Fibroblast of skin of right biceps (primary cell): ENCODE measurements at regions not wholly inside any gene's neighbourhood (a gene's known extent, or its start where the extent isn't known, plus 50 kb on each side); places are given as distances from the start of the nearest gene placed in this dataset.

Source experiments
- DNase-seq: peaks from one replicate; pipeline ENCODE4 v3.0.0-alpha.2; 2013

DNA sequence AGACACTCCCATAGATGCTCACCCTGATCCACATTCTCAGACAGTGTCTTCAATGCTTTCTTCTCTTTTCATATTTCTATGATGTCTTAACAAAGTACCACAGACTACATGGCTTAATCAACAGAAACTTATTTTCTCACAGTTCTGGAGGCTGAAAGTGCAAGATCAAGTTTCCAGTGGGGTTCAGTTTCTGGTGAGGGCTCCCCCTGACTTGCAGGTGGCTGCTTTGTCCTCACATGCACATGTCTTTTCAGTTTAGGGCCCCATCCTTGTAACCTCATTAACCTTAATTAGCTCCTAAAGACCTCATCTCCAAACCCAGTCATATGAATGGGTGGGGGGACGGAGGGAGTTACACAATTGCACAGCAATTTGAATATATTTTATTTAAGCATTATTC is 335.8 kb downstream of the AASDHPPT start:
- DNase-seq: no peak

DNA sequence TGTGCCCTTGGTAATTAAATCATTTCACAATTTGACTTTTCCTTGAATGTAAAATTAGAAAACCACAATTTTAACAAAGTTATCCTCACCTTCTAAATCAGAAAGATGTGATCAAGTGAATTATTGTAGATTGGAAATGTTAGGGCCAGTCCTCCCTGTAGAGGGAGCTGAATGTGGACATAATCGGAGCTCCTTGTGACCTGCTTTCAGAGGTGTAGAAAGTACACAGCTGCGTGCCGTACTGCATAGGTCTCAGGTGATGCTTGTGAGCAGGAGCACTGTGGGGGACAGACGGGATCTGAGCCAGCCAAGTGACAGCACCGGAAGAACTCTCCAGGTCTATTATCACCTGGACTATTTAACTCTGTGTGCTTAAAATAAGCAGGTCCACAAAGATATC is 338.0 kb downstream of the AASDHPPT start:
- DNase-seq: no peak

- DNase-seq: no peak
Observed at GRCh38 chr11:106418791-106419190, 341.3 kb downstream of the AASDHPPT start.

DNA sequence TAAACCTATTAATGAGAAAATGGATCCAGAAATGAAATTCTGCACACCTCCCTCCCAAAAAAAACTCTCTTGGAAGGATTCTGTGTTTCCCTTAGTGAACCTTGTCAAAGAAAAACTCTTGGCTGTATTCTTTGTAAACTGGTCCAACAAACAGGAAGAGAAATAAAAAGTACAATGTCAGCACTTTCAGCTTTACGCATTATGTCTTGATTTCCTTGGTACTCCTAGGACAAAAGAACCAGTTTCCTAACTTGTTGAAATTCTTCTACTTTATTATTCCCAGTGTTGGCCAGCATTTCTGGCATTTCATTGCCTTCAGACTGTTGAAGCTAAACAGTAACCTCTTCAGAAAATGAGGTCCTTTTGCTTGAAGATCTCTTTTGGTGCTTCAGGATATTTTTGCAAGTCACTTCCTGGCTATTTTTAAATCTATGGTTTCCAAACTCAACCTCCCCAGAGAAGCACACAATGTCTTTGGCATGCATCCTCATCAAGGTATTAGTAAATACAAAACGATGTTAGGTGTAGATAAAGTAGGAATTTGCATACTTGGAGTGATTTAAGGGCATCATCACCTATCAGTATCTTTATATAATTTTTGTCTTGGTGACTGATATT is 342.7 kb downstream of the AASDHPPT start:
- no peak for DNase-seq

DNA sequence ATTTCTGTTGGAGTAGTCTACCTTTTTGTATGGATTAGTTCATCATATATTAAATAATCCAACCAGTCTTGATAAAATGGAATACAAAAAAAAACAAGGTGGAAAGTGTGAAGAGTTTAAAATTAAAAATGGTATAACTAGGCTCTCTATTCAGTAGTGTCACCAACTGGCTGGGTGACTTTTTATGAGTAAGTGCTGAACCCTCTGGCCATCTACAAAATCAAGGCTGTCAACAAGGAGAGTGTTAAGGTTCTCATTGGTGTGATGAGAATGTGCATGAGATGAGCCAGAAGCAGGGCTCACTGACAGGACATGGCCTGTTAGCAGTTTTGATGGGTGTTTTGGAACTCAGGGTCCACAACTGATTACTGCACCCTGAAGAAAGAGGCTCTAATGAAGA is 343.2 kb downstream of the AASDHPPT start:
- no peak for DNase-seq

DNA sequence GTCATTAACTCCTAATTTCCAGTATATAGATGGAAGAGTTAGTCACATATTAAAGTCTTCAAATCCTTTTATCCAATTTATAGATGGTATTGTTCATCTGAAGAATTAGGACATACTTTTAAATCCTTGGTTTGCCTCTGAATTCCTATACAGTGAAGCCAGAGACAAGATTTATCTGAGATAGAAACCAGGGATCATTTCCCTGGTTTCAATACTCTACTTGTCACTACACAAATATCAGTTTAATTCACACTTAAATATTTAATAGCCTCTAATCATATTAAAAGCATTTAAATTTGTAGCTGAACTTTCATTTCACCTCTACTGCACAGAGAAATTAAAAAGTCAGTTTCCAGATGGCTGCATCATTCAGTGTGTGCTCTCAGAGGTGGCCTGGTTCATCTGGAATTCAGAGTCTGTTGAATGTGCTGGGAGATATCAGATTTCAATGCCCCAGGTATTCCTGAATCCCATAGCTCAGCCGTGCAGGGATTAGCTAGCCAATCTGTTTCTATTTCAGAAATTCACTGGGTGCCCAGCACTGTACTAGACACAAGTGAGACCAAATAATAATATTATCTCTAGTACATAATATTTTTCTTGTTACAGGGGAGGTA is 344.3 kb downstream of the AASDHPPT start:
- DNase-seq: peak; percentile 47

DNA sequence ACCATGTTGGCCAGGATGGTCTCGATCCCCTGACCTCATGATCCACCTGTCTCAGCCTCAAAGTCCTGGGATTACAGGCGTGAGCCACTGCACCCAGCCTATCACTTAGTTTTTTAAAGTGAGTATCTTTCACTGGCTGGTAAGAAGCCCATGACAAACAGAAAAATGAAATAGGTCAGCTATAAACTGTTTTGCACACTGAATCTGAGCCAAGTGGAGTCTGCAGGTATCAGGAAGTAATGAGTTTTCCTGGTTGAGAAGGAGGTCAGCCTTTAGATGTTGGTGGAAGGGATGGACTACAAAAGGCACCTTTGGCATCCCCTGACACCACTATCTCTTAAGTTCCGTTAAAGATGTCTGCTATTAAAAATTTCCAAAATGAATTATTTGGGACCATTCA is 345.1 kb downstream of the AASDHPPT start:
- no peak for DNase-seq

DNA sequence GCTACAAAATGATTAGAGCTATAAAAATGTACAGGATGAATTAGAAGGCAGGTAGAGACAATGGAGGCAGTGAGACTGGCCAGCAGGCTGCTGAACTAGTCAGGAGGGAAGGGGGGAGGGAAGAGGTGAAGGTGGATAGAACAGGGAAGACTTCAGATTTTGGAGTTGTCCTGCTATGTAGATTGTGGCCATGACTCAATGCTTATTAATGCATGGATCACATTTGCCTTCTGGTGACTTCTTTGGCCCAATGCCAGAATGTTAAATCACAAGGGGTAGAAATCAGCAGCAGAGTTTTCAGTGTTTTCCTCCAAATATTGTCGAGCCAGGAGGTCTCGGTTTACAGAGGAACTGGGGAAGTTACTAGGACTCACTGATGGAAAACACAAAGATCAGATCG is 346.6 kb downstream of the AASDHPPT start:
- peak; percentile 95 for DNase-seq

GRCh38 chr11:106425819-106426218 is 348.4 kb downstream of the AASDHPPT start:
- DNase-seq: no peak

DNA sequence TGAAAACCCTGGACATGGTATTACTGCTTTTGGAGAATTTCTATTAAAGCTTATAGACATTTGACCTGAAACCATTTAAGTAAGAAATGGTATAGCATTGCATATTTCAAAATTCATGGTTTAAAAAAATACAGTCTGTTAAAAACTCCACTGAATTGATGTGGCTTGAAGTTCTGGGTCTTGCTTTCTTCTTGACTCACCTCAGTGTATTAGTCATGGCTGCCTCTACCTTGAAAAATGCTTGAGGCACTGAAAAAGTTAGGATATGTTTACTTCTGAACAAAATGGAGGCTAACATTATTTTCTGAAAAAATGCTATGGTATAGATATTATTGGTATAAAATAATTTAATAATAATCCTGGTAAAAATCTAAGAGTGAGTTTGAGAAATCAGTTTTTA is 349.2 kb downstream of the AASDHPPT start:
- no peak for DNase-seq

DNA sequence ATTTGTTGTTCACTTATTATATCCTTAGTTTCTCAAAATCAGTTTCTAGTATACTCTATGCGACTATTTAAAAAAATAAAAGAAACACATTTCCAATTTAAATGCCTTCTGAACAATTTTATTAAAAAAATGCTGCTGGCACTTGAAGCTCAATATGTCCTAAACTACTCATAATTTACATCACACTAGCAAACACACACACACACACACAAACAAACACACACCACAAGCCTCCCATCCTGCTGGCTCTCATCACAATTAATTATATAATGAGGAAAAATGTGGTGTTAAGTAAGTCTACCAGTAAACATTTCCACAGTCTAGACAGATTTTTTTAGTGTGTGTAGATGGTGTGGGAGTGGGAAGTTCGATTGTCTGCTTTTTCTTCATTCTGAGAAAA is 350.3 kb downstream of the AASDHPPT start:
- DNase-seq: no peak

- no peak for DNase-seq
Observed at GRCh38 chr11:106442032-106442431, 364.6 kb downstream of the AASDHPPT start.

DNA sequence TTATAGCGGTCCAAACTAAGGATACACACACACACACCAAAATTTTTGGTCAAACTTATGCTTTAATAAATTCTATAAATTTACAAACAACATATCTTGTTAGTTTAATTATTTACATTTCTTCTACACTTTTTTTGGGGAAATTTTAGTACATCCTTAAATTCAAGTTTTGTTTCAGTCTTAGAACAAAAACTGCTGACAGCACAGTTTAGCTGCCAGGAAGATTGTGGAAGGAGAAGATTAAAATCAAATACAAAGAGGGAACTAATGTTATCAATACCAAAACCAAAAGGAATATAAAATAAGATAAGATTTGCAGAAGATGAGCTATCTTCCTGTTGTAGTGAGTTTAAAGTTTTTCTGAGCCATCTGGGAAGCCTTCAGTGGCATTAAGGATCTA is 368.8 kb downstream of the AASDHPPT start:
- DNase-seq: no peak

DNA sequence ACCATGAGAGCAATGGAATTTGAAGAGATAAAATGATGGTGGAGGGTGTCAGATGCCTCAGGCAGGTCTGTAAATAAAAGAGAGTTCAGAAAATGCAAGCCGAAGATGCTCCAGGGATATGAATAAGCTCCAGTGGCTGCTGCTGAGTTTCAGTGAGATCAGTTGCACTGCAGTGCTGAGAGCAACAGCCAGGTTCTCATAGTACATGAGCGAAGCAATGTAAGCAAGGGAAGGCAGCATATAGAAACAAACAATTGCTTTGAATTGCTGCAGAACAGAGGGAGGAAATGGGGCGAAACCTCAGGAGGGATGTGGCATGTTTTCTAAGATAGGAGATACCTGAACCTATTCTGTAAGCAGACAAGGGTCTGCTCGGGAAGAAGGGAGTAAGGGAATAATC is 369.5 kb downstream of the AASDHPPT start:
- DNase-seq: no peak

DNA sequence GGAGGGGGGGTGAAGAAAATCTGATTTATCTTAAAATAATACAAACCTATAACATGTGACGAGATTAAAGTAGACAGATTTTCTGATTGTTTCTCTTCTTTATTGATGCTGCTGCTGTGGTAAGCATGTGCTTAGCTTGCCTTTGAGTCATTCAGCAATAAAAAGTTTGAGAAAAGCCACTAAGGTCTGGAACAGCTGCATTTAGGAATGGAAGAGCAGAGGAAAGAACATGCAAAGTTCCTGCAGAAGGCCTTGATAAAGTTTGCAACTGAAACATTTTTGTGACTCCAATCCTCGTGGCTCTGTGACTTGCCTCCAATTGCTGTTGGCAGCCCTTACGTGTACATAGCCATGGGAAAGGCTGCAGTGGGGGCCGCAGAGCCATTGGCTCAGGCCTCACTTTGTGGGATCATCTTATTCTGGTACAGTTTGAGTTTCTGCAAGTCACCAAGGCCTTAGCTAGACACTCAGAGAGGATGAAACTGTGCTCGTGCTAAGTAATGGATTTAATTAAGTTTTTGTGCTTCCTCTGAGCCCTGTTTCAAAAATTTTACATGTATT is 370.2 kb downstream of the AASDHPPT start:
- peak; percentile 33 for DNase-seq

GRCh38 chr11:106449763-106450162 is 372.3 kb downstream of the AASDHPPT start:
- DNase-seq: no peak

DNA sequence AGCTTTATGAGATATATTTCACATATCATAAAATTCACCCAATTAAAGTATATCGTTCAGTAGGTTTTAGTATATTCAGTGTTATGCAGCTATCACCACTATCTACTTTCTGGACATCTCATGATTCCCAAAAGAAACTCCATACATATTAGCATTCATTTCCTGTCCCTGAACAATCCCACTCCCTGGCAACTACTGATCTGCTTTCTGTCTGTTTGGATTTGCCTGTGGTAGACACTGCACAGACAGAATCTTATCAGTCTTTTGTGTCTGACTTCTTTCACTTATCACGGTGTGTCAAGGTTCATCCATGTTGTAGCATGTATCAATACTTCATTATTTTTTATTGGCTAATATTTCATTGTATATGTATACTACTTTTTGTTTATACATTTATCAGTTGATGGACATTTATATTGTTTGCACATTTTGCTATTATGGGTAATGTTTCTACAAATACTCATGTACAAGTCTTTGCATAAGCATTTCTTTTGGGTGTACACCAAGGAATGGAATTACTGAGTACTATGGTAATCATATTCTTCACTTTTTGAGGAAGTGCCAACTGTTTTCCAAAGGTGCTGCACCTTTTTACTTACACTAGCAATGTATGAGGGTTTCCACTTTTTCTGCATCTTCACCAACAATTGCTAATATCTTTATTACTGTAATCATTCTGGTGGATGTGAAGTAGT is 373.9 kb downstream of the AASDHPPT start:
- no peak for DNase-seq

DNA sequence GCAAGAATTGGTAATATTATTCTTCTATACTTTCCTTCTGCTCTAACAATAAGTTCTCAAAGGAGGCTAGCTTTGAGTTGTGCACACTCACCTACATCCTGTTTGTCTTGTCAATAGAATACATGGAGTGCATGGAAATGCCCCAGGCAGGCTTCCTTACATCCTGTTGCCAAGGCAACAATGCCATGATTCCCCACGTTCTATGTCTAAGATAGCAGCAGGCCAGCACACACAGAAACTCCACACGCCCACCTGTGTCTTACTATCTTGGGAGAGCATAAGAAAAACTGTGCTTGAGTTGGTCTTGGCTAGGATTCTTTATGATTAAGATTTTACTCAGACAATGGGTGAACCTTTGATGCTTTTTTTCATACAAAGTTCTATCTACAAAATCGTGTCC is 379.2 kb downstream of the AASDHPPT start:
- no peak for DNase-seq

GRCh38 chr11:106457727-106458126 is 380.3 kb downstream of the AASDHPPT start:
- peak; percentile 71 for DNase-seq

GRCh38 chr11:106459135-106459534 is 381.7 kb downstream of the AASDHPPT start:
- no peak for DNase-seq

DNA sequence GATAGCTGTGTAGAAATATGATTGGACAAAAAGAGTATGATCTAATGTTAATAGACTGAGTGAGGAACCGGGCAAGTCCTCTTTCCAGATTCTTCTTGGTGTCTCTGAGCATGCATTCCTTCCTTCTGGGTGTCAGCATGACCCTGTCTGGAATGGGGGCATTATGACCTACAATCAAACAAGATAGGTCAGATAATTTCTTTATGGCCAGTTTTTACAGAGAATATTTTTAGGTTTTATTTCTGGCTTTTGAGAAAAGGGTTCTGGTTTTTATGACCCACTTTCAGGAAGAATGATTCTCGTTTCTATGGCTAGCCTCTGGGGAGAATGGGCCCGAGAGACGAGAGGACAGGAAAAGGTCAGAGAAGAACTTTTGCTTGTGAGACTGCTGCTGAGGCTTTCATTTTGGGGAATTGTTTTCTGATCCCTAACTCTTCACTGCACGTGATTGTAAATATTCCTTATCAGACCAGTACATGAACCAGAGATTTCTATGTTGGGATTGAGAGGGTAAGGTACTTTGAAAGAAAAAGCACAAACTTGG is 383.8 kb downstream of the AASDHPPT start:
- DNase-seq: no peak

GRCh38 chr11:106461839-106462545 is 384.5 kb downstream of the AASDHPPT start:
- peak; percentile 75 for DNase-seq

DNA sequence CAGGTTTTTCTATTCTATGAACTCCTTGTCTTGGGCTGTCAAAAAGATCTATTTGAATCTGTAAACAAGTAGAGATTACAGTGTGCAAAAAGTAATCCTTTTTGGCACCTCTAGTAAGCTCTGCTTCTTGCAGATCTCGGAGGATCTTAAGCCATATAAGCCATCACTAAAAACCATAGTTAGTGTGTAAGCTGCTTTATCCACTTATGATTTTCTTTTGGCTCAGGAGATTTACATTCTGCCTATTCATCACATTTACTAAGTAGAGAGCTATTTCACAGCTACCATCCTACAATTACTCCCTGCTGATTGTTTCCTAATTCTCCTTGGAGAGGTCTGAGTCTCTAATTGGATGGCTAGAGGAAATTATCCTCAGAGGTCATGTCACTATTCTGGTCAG is 385.7 kb downstream of the AASDHPPT start:
- no peak for DNase-seq
